Left forelimb (tissue), 1 donor: ENCODE measurements at regions not wholly inside any gene's neighbourhood (a gene's known extent, or its start where the extent isn't known, plus 50 kb on each side); places are given as distances from the start of the nearest gene placed in this dataset.
"Not testable (repeated sequence)": the region's sequence is repeated elsewhere in the genome, so short reads cannot be mapped to it uniquely, and the experiment has no call there.

Experiments used
- DNase-seq: peaks from one replicate; pipeline ENCODE4 v3.0.0-alpha.2; 2018; ENCODE audit warnings: low spot score

GRCh38 chr15:22134941-22135566 lies 54.7 kb downstream of the OR4M2 start:
- DNase-seq = not testable (repeated sequence)

- DNase-seq = not testable (repeated sequence)
Measured at GRCh38 chr15:22137572-22137971, 57.2 kb downstream of the OR4M2 start.

GRCh38 chr15:22141106-22141505 lies 60.8 kb downstream of the OR4M2 start:
- not testable (repeated sequence) for DNase-seq

GRCh38 chr15:22148109-22148508 lies 67.8 kb downstream of the OR4M2 start:
- not testable (repeated sequence) for DNase-seq

- not testable (repeated sequence) for DNase-seq
Measured at GRCh38 chr15:22158243-22158642, 77.9 kb downstream of the OR4M2 start.

- DNase-seq = not testable (repeated sequence)
Measured at GRCh38 chr15:22160283-22160682, 80.0 kb downstream of the OR4M2 start.

- DNase-seq = not testable (repeated sequence)
Measured at GRCh38 chr15:22160741-22161140, 80.4 kb downstream of the OR4M2 start.

- not testable (repeated sequence) for DNase-seq
Measured at GRCh38 chr15:22161398-22161797, 81.1 kb downstream of the OR4M2 start.

- not testable (repeated sequence) for DNase-seq
Measured at GRCh38 chr15:22163715-22164114, 83.4 kb downstream of the OR4M2 start.

- not testable (repeated sequence) for DNase-seq
Measured at GRCh38 chr15:22167521-22167920, 87.2 kb downstream of the OR4M2 start.

GRCh38 chr15:22173029-22173998 lies 93.0 kb downstream of the OR4M2 start:
- DNase-seq = not testable (repeated sequence)

GRCh38 chr15:22174088-22174487 lies 93.8 kb downstream of the OR4M2 start:
- DNase-seq = not testable (repeated sequence)

- DNase-seq = not testable (repeated sequence)
Measured at GRCh38 chr15:22177965-22178364, 97.6 kb downstream of the OR4M2 start.

GRCh38 chr15:22178438-22178837 lies 98.1 kb downstream of the OR4M2 start:
- not testable (repeated sequence) for DNase-seq

GRCh38 chr15:22179043-22179442 lies 98.7 kb downstream of the OR4M2 start:
- not testable (repeated sequence) for DNase-seq

- DNase-seq = not testable (repeated sequence)
Measured at GRCh38 chr15:22180611-22181010, 100.3 kb downstream of the OR4M2 start.

GRCh38 chr15:22184678-22185077 lies 104.4 kb downstream of the OR4M2 start:
- DNase-seq = not testable (repeated sequence)

GRCh38 chr15:22186846-22187532 lies 106.7 kb downstream of the OR4M2 start:
- DNase-seq = not testable (repeated sequence)

GRCh38 chr15:22191818-22192217 lies 111.5 kb downstream of the OR4M2 start:
- not testable (repeated sequence) for DNase-seq

GRCh38 chr15:22194739-22195617 lies 114.7 kb downstream of the OR4M2 start:
- DNase-seq = not testable (repeated sequence)

- not testable (repeated sequence) for DNase-seq
Measured at GRCh38 chr15:22196423-22196822, 116.1 kb downstream of the OR4M2 start.
